ENCODE measurements at regions not wholly inside any gene's neighbourhood (a gene's known extent, or its start where the extent isn't known, plus 50 kb on each side); places are given as distances from the start of the nearest gene placed in this dataset.

GRCh38 chr4:17068392-17068791, 169.9 kb upstream of the LDB2 start:
- SMC1A ChIA-PET (ENCODE audit: uncharacterized antibody, unreplicated experiment), result interaction anchor here (1.2 kb wide), 1 partner anchor 15 kb away, joined by 4 read pairs; no protein-coding TSS in a partner anchor
- CTCF ChIA-PET, result no interaction called here
- WGBS (ENCODE audit: insufficient coverage, insufficient replicate concordance, low lambda C conversion rate, missing lambda C conversion rate), result 15% methylated on average over 2 of the region's 2 CpGs
- POLR2A ChIA-PET, result interaction anchor here (0.8 kb wide), 1 partner anchor 219 kb away, joined by 3 read pairs; no protein-coding TSS in a partner anchor
- Histone ChIP-seq H3K4me1 (ENCODE audit: control insufficient read depth, insufficient read depth, low read length) (no peaks in the 10 kb centered on the region), H3K27ac (ENCODE audit: control insufficient read depth, insufficient read depth) (no peak overlapping the region), H3K27me3 (replicated peaks in 1 of 2; ENCODE audit: control insufficient read depth in 2 of 2, insufficient read depth in 2 of 2, low read length in 1 of 2) (no peaks in the 10 kb centered on the region), H3K9ac (ENCODE audit: control insufficient read depth, insufficient read depth, low read length) (no peak overlapping the region), H2AFZ (ENCODE audit: control insufficient read depth, low read depth, low read length) (no peak overlapping the region), H3K4me2 (ENCODE audit: control insufficient read depth, insufficient read depth) (no peak overlapping the region), H3K36me3 (ENCODE audit: control insufficient read depth in 2 of 2, insufficient read depth in 2 of 2, low read length in 1 of 2) (no peaks in the 10 kb centered on the region), H4K20me1 (ENCODE audit: control insufficient read depth, insufficient read depth) (no peaks in the 10 kb centered on the region), H3K4me3 (no peak overlapping the region), H3K9me3 (replicated peaks; ENCODE audit: control insufficient read depth, insufficient read depth, low read length) (no peaks in the 10 kb centered on the region), H3K79me2 (ENCODE audit: control insufficient read depth, insufficient read depth, low read length) (no peaks in the 10 kb centered on the region)
- RAD21 ChIA-PET (ENCODE audit: unreplicated experiment), result no interaction called here
- TF ChIP-seq CHD1 (IDR thresholded peaks at IDR 0.05; ENCODE audit: low read depth, low read length) (no peak), BMI1 (IDR thresholded peaks at IDR 0.05; ENCODE audit: borderline replicate concordance) (no peak), ZNF274 (IDR thresholded peaks at IDR 0.05; ENCODE audit: insufficient read depth, insufficient read length) (no peak)
- TF ChIP-seq, protein P1, sequence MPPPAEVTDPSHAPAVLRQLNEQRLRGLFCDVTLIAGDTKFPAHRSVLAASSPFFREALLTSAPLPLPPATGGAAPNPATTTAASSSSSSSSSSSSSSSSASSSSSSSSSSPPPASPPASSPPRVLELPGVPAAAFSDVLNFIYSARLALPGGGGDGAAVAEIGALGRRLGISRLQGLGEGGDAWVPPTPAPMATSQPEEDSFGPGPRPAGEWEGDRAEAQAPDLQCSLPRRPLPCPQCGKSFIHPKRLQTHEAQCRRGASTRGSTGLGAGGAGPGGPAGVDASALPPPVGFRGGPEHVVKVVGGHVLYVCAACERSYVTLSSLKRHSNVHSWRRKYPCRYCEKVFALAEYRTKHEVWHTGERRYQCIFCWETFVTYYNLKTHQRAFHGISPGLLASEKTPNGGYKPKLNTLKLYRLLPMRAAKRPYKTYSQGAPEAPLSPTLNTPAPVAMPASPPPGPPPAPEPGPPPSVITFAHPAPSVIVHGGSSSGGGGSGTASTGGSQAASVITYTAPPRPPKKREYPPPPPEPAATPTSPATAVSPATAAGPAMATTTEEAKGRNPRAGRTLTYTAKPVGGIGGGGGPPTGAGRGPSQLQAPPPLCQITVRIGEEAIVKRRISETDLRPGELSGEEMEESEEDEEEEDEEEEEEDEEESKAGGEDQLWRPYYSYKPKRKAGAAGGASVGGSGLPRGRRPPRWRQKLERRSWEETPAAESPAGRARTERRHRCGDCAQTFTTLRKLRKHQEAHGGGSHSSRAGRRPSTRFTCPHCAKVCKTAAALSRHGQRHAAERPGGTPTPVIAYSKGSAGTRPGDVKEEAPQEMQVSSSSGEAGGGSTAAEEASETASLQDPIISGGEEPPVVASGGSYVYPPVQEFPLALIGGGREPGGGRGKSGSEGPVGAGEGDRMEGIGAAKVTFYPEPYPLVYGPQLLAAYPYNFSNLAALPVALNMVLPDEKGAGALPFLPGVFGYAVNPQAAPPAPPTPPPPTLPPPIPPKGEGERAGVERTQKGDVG (CRISPR knock-in tag; IDR thresholded peaks at IDR 0.05), result no peak
- no peak for DNase-seq (ENCODE audit: low read depth, low spot score)
- intact Hi-C loops (cut with micrococcal nuclease; ENCODE audit: unreplicated experiment), result no loop called here
- no TSS peak for BruUV-seq (replicated peaks)
- no peak for ATAC-seq
- in situ Hi-C loops (cut with MboI), result no loop called here
- no peak for FAIRE-seq

- no peaks in the 10 kb centered on the region for H3K4me1 ChIP-seq (ENCODE audit: control insufficient read depth, insufficient read depth, low read length)
- RAD21 ChIA-PET (ENCODE audit: unreplicated experiment), result no interaction called here
- no peaks in the 10 kb centered on the region for H4K20me1 ChIP-seq (ENCODE audit: control insufficient read depth, insufficient read depth)
- SMC1A ChIA-PET (ENCODE audit: uncharacterized antibody, unreplicated experiment), result no interaction called here
- no peak overlapping the region for H3K4me3 ChIP-seq
- no peaks in the 10 kb centered on the region for H3K9me3 ChIP-seq (replicated peaks; ENCODE audit: control insufficient read depth, insufficient read depth, low read length)
- H2AFZ ChIP-seq (ENCODE audit: control insufficient read depth, low read depth, low read length), result no peak overlapping the region
- no peaks in the 10 kb centered on the region for H3K79me2 ChIP-seq (ENCODE audit: control insufficient read depth, insufficient read depth, low read length)
- intact Hi-C loops (cut with micrococcal nuclease; ENCODE audit: unreplicated experiment), result no loop called here
- in situ Hi-C loops (cut with MboI), result no loop called here
- H3K27me3 ChIP-seq (replicated peaks in 1 of 2; ENCODE audit: control insufficient read depth in 2 of 2, insufficient read depth in 2 of 2, low read length in 1 of 2), result no peaks in the 10 kb centered on the region
- WGBS (ENCODE audit: insufficient coverage, insufficient replicate concordance, low lambda C conversion rate, missing lambda C conversion rate), result 7% methylated on average over 4 of the region's 4 CpGs
- H3K36me3 ChIP-seq (ENCODE audit: control insufficient read depth in 2 of 2, insufficient read depth in 2 of 2, low read length in 1 of 2), result no peaks in the 10 kb centered on the region
- CTCF ChIA-PET, result no interaction called here
- FAIRE-seq, result no peak
- no peak for DNase-seq (ENCODE audit: low read depth, low spot score)
- POLR2A ChIA-PET, result no interaction called here
- no peak for ATAC-seq
- BruUV-seq (replicated peaks), result no TSS peak
- no peak overlapping the region for H3K9ac ChIP-seq (ENCODE audit: control insufficient read depth, insufficient read depth, low read length)
- H3K4me2 ChIP-seq (ENCODE audit: control insufficient read depth, insufficient read depth), result no peak overlapping the region
- H3K27ac ChIP-seq (ENCODE audit: control insufficient read depth, insufficient read depth), result no peak overlapping the region
- no peak for TF ChIP-seq GATAD2B (conservative IDR thresholded peaks at IDR 0.05; ENCODE audit: low read depth)
- TF ChIP-seq PBX3 (IDR thresholded peaks at IDR 0.05; ENCODE audit: insufficient replicate concordance, low read depth, low read length), result no peak
- no peak for TF ChIP-seq MTA2 (IDR thresholded peaks at IDR 0.05; ENCODE audit: low read depth)
- TF ChIP-seq, protein P2, sequence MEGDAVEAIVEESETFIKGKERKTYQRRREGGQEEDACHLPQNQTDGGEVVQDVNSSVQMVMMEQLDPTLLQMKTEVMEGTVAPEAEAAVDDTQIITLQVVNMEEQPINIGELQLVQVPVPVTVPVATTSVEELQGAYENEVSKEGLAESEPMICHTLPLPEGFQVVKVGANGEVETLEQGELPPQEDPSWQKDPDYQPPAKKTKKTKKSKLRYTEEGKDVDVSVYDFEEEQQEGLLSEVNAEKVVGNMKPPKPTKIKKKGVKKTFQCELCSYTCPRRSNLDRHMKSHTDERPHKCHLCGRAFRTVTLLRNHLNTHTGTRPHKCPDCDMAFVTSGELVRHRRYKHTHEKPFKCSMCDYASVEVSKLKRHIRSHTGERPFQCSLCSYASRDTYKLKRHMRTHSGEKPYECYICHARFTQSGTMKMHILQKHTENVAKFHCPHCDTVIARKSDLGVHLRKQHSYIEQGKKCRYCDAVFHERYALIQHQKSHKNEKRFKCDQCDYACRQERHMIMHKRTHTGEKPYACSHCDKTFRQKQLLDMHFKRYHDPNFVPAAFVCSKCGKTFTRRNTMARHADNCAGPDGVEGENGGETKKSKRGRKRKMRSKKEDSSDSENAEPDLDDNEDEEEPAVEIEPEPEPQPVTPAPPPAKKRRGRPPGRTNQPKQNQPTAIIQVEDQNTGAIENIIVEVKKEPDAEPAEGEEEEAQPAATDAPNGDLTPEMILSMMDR (IDR thresholded peaks at IDR 0.05 in 2 of 3, conservative IDR thresholded peaks at IDR 0.05 in 1 of 3; ENCODE audit: control insufficient read depth in 2 of 3, extremely low read depth in 1 of 3, insufficient read depth in 1 of 3, low read depth in 3 of 3, low read length in 3 of 3), result no peak
- TF ChIP-seq ELK1 (IDR thresholded peaks at IDR 0.05; ENCODE audit: low read depth, low read length), result no peak
Measured at GRCh38 chr4:17066972-17067371, 168.5 kb upstream of the LDB2 start.
